AG08395 (cell line): ENCODE measurements at regions not wholly inside any gene's neighbourhood (a gene's known extent, or its start where the extent isn't known, plus 50 kb on each side); places are given as distances from the start of the nearest gene placed in this dataset.

Experiments
- DNase-seq: peaks from one replicate; pipeline ENCODE4 v3.0.0; 2012; ENCODE audit warnings: mixed read lengths, low spot score

DNA sequence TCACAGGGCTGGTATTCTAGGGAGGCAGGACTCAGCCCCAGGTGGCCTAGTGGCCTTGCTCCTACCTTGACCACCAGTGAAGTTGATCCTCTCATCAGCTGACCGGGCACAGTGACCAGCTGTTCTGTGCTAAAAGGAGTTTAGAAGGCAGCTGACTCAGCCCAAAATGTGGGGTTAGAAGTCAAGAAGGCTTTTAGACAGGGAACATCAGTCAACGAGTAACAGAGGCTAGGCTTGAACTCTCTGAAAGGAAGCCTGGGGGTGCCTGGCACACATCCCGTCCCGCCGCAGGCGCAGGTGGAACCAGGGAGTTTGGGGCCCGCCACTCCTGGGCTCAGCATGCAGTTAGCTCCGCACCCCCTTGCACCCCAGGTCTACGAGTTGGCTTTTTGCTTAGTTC, 114.9 kb upstream of the SLC45A1 start:
- DNase-seq, result no peak

DNA sequence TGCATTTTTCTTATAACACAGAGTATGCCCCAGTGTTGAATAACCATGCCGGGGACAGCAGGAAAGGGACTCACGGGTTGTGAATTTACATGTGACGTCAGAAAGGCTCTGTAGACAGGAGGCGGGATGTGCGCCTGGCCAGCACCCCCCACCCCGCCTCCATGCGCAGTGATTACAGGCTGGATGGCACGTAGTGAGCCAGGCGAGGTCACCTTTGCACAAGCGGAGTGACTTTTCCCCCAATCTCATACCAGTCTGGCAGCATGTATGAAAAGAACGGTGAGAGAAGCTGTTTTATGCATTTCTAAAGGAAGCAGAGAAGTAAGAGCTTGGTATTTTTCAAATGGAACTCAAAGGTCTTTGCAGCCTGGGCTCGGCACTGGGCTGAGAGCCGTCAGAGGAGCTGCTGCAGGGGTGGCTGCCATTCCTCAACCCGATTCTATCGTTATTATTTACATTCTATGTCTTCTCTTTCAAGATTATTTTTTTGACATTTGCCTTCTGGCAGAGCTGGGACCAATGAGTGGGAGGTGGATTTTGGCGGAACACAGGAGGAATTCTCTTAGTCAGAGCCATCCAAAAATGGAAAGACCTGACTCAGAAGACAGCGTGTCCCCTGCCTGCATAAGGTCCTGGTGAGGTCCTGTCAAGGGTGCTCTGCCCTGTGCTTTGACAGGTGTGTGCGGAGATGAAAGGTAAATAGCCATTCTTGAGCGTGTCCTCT, 115.6 kb upstream of the SLC45A1 start:
- peak; percentile 67 for DNase-seq

DNA sequence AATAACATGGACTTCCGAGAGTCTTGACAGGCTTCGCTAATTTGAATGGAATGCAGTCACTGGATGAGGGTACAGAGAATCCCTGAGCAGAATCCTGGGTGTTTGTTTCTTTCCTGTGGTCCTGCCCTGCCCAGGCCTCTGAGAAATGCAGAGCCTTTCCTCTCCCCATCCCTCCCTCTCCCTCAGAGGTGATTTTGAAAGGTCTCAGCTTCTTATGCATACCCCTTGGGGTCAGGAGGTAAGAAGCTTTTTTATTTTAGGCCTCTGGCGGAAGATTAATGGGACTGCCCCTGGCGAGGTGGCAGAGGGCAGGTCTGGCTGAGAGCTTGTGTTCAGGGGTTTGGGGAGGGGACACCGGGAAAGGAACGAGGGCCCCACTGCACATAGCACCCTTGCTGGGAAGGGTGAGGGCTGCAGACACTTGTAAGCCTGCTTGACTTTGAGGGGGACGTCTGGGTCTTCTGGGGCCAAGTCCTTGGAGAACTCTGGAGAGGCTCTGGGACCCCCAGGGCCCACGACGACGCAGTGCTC, 116.5 kb upstream of the SLC45A1 start:
- DNase-seq, result no peak

DNA sequence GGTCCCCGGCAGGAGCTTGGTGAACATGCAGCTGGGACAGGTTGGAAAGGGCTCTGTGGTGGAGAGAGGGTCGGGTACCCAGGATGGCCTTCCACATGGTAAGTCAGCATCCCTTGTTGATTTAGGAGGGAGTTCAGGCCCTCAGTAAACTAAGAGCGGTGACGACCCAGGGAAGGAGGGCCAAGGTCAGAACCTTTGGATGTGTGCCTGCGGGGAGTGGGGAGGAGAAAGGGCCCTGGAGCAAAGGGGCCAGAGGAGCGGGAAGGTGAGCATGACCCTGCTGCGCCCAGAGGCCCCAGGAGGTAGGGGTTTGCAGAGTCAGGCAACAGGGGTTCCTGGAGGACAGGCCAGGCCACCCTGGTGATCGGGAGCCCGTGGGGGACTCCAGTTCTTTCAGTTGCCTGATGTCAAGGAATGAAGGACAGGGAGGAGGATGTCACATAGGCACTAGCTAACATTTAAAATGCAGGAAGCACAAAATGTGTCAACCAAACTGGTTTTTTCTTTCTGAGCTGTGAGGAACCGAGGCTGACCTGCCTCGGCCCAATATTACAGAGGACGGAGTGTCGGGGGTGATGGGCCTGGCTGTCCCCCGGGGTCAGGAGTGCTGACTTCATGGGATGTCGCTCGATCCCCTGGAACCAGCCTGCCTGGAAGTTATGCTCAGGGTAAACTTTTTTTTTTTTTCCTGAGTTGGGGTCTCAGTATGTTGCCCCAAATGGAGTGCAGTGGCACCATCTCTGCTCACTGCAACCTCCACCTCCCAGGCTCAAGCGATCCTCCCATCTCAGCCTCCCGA, 117.4 kb upstream of the SLC45A1 start:
- no peak for DNase-seq

DNA sequence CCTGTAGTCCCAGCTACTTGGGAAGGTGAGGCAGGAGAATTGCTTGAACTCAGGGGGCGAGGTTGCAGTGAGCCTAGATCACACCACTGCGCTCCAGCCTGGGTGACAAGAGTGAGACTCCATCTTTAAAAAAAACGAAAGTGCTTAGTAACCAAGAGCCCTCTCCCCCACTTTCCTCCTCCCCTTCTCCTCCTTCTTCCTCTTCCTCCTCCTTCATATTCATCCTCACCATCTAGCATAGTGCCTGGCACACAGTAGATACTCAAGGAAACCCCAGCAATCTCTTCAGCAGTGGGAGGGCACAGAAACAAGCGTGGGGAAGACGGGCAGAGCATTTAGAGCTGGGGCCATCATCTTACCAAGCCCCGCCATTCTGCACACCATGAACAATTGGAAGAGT, 119.4 kb upstream of the SLC45A1 start:
- no peak for DNase-seq

DNA sequence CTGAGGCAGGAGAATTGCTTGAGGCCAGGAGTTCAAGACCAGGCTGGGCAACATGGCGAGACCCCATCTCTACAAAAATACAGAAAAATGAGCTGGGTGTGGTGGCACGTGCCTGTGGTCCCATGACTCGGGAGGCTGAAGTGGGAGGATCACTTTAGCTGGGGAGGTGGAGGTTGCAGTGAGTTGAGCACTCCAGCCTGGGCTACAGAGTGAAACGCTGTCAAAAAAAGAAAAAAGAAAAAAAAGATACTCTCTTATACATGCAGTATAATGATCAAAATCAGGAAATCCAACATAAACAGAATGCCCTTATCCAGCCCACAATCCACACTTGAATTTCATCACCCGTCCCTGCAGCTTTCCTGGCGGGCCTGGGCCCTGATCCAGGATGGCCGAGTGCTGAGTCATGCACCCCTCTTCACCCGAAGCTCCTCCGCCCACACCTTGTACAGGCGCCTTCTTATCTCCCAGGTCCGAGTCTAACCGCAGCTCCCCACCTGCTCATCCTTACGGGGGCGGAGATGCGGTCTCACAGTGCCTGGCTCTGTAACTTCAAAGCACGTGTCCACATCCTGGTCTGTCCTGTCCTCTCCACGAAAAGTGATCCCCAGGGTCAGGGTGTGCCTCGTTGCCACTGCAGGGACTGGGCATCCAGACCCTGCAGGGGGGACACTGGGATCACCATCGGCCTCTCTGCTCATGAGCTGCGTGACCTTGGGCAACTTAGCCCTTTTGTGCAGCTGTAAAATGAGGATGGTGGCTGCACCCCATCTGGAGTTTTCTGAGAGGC, 120.2 kb upstream of the SLC45A1 start:
- DNase-seq, result peak; percentile 88

DNA sequence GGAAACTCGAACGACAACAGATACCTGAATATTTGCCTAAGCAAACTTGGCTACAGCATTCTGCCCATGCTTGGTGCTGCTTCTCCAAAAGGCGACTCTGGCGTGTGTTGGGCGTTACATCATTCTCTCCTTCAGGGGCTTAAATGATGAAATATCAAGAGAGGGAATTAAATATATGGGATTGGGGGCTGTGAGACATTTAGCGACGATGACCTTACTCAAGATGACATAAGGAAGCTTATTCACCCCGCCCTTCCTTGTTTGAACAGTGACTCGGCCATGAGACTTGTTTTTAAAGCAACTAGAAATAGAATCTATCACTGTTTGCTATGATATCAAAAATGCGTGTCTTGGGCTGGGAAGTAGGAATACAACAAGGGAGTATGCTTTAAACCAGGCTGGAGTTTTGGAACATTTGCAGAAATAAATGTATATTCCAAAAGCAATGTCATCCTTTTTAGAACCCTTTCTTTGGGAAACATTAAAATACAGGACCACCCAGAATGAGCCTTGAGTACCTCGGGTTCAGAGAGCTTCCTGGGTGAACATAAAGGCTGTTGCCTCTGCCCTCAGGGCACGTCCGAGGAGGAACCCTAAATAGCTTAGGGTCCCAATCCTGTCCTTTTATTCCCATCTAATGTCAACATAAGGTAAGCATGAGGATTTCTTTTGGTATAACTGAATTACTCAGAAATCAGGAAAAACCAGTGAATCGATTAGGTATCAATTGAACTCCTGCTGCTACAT, 123.3 kb upstream of the SLC45A1 start:
- DNase-seq, result peak; percentile 21

DNA sequence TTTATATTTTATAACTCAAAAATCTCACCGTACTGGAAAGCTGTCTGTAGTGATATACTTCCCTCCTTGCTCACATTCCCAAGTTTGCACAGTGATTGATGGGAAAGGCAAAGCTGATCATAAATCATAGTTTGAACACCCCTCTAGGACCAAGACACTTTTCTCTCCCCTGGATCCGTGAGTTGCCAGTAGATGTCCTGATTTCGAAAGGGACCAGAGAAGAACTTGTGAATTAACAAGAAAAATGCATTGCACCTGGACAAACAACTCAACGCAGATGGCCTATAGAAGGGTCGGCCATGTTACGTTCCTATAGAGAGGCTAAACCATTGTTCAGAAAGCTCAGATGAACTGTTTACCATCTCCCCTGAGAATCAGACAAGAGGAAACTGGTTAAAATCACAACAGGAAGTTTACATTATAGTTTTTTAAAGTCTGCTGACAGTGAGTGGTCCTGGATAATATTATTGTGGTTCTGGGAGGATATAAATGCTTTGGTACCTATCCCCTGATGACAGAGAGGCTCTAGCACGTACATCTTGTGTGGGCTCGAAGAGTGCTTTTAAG, 124.0 kb upstream of the SLC45A1 start:
- DNase-seq, result no peak

DNA sequence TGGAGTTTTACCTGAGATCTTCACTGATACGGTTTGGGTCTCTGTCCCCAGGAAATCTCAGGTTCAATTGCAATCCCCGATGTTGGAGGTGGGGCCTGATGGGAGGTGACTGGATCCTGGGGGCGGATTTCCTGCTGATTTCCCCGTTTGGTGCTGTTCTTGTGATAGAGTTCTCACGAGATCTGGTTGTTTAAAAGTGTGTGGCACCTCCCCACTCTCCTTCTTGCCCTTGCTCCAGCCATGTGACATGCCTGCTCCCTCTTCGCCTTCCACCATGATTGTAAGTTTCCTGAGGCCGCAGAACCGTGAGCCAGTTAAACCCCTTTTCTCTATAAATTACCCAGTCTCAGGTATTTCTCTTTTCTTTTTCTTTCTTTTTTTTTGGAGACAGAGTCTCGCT, 126.4 kb upstream of the SLC45A1 start:
- no peak for DNase-seq

DNA sequence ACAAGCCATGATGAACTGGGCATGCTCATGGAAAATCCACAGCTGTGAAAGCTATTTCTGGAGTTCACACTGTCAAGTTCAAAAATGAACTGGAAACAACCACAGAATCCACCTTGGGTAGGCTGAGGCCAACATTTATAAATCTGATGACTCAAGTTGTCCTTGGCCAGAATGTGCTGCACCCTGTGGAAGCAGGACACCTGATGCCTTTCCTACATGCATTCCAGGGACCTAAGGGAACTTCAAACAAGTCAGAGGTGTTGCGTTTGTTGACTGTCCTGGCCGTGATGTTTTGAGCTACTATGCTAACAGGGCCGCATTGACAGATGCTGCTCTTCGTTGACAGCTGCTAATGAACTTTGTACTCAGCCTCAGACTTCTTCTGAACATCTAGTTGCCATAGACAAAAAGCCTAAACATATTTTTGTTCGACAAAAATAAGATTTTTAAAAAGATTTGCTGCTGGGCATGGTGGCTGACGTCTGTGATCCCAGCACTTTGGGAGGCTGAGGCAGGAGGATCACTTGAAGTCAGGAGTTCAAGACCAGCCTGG, 127.9 kb upstream of the SLC45A1 start:
- no peak for DNase-seq

DNA sequence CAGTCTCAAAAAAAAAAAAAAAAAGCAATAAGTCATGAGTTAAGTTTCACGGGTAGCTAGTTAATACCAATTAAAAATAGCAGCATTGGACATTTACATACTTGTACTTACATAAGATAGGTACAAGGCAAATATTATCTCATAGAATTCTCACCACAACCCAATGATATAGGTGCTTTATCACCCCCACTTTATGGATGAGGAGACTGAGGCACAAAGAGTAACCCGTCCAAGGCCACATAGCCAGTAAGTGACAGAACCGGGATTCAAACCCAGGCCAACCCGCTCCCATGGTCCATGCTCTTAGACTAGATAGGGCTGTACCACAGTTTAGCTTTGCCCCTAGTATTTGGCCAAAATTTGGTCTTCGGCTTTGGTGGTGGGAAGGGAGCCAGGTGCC, 132.5 kb upstream of the SLC45A1 start:
- DNase-seq, result no peak

DNA sequence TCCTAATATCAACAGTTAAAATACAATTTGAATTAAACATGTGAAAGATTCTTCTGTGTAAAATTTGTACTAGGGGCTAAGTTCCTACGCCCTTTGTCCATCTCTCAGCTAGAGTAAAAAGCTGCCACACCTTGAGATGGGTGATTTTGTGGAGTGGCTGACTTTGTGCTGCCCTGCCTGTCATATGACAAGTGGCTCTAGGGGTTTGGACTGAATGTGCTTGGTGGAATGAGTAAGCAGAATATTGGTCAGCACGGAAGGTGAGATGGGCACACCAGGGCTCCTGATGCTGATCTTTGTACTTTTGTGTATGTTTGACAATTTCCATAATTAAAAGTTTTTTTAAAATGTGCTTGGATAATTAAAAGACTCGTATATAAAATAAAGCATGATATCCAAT, 133.6 kb upstream of the SLC45A1 start:
- no peak for DNase-seq

DNA sequence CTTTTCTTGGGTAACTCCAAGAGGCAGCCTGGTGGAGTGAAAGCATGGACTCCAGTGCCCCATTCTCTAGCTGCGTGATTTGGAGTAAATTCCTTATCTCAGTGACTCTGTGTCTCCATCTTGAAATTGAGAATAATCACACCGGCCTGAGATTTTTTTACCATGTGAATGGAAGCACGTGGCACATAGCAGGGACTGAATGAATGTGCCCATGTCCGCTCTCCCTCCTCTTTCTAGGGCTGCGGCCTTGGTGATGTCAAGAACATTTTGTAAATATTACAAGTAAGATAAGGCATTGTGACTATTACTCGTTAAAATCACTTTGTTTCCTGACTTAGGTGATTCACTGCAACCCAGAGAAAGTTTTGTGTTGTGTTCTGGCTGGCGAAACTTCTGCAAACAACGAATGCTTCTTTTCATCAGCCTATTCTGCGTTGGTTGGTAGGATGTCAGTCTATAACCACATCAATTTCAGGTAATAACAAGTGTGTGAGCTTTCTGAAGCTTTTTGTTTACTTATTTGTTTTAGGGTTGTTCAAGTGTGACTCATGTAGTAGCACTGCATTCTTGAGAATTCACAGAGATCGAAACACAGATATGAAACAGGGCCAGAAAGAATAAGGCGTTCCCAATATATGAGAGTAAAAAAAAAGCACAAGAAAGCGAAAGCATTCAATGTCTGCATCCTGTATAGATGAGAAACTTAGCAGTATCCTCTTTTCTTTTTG, 135.7 kb upstream of the SLC45A1 start:
- DNase-seq, result no peak

DNA sequence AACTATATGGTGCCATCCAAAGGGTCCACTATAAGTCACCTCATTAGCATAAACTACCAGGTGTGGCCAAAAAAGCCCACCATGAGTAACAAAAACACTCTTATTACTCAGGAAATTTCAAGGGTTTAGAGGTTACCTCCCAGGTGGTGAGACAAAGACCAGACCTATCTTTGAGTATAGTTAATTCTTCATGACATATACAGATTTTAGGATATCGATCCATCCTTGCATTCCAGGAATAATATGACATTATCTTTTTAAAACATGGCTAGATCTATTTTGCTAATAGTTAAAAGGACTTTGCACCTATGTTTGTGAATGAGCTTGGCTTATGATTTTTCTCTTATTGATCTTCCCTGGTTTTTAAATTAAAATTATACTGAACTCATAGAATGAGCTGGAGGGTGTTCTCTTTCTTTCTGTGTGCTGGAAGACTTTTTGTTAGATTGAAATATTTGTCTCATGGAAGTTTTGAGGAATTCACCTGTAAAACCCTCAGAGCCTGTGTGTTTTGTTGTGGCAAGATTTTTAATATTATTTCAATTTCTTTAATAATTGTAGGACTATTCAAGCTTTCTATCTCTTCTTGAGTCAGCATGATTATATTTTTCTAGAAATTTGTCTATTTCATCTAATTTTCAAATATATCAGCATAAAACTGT, 138.7 kb upstream of the SLC45A1 start:
- no peak for DNase-seq

DNA sequence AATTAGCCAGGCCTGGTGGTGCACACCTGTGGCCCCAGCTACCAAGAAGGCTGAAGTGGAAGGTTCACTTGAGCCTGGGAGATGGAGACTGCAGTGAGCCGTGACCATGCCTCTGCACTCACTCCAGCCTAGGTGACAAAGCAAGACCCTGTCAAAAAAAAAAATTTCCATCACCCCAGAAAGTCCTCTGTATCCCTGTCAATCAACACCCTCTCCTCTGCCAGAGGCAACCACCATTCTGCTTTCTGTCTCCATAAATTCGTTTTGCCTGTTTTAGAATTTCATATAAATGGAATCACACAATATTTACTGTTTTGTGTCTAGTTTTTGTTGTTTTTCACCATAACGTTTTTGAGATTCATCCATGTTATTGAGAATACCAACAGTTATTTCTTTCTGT, 141.6 kb upstream of the SLC45A1 start:
- DNase-seq, result no peak

DNA sequence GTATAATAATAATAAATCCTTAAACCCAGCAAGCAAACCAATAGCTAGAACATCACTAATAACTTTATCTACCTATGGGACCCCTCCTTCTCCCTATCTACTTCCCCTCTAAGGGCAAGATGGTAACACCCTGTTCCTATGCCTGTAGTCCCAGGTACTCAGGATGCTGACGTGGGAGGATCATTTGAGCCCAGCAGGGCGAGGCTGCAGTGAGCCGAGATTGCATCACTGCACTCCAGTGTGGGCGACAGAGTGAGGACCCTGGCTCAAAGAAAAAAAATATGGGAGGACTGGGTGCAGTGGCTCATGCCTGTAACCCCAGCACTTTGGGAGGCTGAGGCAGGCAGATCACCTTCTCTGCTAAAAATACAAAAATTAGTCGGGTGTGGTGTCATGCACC, 143.1 kb upstream of the SLC45A1 start:
- DNase-seq, result no peak

DNA sequence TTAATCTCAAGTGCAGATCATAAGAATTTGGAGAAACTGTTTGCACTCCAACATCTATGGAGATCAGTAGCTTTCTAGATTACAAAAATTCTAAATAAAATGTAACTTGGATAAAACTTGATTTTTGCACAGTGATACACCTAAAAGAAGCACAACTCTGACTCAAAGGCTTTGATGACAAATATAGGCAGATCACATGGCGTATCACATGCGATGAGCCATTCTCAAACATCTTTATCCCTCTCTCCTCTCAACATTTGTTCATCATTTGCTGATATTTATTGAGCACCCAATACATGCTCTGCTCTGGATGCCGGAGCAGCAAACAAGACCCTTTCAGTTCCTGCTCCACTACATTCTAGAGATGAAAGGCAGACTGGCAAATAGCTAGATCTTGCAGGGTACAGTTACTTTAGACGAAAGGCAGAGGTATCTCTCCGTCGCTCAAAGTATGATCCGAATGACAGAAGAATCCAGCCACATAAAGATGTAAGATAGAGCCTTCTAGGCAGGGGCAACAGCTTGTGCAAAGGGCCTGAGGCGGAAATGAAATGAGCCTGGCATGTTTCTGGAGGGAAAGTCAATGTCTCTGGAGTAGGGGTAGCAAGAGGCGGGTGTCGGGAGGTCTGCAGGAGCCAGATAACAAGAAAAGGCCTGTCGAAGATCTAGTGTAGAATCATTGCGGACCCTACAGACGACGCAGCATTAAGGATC, 145.8 kb upstream of the ERRFI1 start:
- no peak for DNase-seq

DNA sequence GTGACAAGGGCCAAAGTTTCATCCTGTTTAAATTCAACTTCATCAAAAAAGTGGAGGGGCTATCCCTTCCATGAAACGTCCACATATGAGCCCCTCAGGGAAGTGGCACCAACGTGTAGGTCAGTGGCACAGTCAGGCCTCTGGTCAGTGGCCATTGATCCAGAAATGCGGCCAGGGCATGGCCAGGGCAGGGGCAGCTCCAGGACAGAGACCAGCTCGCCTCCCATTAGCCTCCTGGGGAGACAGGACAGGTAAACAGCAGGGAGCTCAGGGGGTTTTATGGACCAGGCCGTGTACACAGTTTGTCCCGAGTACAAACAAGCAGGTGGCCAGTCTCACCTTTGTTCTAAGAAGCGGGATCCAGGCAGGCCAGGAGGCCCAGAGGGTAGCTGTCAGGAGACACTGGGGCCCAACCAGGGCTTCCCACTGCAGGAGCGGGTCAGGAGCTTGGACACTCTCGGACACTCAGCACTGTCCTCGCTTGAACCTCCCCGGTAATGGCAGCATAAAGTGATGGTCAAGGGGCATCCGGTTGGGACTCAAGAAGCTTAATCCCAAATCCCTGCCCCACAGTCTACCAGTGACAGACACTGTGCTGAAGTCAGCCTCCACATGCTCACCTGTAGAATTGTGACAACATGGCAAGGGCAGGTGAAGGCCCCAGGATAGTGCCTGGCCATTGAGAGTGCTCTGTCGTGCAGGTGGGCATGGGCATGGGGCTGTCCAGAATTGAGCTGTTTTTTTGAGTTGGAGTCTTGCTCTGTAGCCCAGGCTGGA, 144.1 kb upstream of the ERRFI1 start:
- DNase-seq, result no peak
